GM11168 (cell line): ENCODE measurements at regions not wholly inside any gene's neighbourhood (a gene's known extent, or its start where the extent isn't known, plus 50 kb on each side); places are given as distances from the start of the nearest gene placed in this dataset.

ENCODE experiments used
- in situ Hi-C: fragments of 300-500 bp; cut with MboI; formaldehyde crosslinking; loops from one replicate; pipeline ENCODE4 v1.12.0; 2022; ENCODE audit warnings: low sequenced_read_pairs; ENCODE audit not compliant: unreplicated experiment

DNA sequence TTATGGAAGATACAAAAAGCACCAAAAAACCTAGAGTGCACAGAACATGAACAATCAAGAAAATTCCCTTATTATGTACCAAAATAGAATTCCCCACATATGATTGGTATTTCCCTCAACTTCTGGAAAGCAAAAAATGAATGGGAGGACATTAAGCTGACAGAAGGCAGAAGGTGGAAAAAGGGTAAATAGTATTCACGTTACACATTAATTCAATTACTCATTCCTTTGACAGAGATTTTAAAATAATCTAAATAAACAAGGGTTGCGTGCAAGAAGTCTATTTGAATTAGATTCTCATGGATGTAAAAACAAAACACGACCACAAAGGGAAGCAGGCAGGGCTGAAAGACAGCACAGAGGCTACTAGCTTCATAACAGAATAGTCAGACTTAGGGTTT lies 260.5 kb upstream of the ZPLD1 start:
- in situ Hi-C loops = no loop called here

- in situ Hi-C loops = no loop called here
Observed at GRCh38 chr3:102174832-102175374, 259.9 kb upstream of the ZPLD1 start.

DNA sequence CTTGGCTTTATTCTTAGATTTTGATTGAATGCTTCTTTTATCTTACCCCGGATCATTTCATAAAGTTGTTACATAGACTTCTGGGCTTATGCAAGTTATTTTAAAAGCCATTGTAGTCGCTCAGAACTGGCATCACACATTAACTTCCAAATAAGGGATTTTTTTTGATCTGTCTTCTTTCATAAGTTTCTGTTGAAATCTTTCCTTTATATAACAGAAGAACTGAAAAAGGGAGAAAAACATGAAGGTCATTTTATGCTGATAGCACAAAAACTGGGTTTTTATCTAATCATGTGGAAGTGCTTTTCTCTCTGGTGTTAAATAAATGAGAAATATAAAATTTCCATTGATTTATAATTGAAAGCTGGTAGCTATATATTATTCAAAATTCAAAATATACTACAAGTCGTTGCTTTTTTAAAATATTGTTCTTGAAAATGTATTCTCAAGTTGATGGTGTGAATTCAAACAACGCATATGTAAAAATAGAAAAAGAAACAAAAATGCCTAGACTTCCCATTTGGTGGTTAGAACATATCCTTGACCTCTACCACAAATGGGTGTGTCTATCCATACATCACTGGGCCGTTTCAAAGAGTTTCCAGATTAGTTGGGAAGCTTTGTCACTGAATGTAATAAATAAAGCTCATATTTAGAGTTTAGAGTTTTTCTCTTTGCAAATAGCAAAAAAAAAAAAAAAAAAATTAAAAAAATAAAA lies 258.3 kb upstream of the ZPLD1 start:
- in situ Hi-C loops = no loop called here

DNA sequence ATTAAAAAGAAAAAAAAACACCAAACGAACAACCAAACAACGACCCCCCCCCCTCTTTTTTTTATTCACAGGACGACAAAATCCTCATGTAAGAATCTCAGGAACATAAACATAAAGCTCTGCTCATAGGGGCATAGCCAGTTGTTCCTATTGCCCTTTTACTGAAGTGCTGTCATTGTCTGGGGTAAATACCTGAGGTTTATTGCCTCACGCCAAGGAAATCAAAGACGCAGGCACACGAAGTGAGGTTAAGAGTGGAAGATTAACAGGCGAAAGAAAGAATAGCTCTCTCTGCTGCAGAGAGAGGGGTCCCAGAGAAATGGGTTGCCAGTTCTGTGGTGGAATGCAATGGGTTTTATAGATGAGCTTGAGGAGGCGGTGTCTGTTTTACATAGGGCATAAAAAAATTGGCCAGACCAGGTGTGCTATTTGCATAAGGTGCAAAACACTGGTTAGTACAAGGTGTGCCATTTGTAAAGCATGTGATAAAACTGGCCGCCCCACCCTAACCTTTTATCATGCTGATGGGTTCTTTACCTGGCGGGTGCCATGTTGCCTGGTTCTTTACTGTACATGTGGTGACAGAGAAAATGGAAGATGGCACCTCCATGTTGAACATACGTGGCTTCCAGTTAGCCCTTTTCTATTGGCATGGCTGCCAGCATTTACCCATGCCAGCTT lies 257.6 kb upstream of the ZPLD1 start:
- in situ Hi-C loops = no loop called here

GRCh38 chr3:102178817-102179216 lies 256.0 kb upstream of the ZPLD1 start:
- in situ Hi-C loops = no loop called here

- in situ Hi-C loops = no loop called here
Observed at GRCh38 chr3:102179326-102180177, 255.3 kb upstream of the ZPLD1 start.

DNA sequence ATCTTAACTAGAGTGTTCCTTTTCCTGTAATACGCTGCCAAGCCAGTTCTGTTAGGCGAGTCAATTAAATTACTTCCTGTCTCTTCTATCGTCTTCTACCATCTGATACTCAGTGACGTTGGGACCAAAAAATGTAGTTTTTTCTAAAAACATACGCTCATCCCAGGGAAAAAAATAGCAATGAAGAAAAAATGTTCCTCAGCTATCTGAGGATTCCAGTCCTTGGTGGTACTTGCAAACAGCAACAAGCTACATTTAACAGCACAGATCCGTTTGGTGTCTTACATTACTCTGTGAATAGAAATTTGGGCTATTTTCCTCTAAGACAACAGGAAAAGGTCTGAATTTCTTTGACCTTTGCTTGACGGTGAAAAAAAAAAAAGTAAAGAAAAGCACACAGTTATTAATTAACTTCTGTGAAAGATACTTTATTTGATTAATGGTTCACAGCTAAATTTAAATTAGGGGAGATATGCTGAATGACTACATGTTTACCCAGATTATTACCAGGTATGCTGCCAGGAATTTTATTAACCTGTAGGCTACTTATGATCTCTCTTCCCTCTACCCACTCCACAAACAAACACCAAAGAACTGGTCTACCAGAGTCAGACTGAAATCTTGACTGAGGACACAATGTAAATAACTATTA lies 254.4 kb upstream of the ZPLD1 start:
- in situ Hi-C loops = no loop called here

DNA sequence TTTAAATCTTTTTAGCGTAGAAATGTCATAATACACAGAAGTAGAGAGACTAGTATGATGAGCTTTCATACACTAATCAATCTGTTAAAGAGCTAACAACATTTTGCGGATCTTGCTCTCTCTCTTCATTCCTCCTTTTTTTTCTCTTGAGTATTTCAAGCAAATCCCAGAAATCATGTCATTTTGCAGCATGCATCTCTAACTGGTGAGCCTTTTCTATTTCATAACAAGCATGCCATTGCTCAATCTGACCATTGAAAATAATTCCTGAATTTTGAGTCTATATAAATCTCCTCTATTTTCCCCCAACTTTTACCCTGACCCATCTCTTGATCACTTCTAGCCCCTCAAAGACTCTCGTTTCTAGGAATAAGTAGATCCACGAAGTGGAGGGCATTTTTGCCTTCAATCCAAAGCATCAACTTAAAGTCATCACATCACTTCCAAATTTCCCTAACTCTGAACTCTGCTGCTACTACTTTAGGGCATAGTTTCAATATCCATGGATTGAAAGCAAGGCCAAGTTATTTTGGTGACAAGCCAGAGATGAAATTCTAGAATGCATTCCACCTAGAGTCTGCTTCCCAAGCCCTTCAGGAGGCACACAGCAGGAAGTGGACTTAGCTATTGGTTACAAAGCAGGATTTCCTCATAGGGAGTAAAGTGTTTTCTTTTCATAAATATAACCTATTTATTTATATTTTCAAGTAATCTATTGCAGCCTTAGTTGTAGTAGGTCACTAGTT lies 253.5 kb upstream of the ZPLD1 start:
- in situ Hi-C loops = no loop called here

DNA sequence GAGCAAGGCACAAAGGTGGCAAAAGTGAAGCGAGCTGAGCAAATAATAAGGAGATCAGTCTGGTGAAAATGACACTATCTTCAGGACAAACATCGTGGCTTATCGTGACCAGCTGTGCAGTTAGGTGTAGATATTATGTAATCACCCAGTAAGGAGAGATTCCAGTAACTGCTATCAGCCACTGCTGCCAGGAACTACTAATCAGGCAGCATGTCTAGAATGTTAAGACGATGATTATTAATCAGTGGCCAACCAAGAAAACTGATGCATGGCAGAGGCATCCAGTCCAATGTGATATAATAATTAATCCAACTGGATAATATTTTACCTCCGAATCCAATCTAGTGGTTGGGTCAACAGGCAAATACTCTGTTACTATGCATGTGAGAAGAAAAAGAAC lies 252.7 kb upstream of the ZPLD1 start:
- in situ Hi-C loops = no loop called here

DNA sequence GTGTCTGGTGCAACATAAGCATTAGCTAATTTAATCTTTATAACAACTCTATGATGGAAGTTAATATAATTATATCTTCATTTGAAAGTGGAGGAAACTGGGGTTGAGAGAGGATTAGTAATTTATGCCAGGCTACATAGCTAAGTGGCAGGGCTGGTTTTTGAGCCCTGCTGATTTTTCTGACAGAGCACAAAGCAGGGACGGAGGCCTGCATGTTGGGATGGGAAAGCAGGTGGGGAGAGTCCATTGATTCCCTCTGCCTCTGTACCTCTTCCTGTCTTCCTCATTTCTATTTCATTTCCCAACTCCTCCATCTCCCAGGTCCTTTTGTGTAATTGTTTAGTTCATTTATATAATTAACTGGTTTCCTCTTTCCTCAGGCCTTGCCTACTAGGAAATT lies 251.6 kb upstream of the ZPLD1 start:
- in situ Hi-C loops = no loop called here

DNA sequence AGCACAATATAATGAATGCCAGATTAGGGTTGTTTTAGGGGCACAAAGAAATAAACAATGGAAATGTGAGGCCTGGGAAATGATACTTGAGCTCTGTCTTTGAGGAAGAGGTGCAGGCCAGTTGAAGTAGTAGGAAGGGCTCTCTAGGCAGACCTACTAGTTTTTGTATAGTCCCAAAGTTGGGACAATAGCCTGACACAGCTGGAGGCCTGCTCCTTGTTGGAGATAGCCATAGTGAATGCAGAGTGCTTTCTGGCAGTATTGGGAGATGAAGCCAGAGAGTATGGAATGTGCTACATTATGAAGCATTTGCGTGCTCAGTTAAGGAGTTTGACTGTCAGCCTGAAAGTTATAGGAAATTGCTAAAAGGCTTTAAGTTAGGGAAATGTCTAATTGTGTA lies 251.2 kb upstream of the ZPLD1 start:
- in situ Hi-C loops = no loop called here

DNA sequence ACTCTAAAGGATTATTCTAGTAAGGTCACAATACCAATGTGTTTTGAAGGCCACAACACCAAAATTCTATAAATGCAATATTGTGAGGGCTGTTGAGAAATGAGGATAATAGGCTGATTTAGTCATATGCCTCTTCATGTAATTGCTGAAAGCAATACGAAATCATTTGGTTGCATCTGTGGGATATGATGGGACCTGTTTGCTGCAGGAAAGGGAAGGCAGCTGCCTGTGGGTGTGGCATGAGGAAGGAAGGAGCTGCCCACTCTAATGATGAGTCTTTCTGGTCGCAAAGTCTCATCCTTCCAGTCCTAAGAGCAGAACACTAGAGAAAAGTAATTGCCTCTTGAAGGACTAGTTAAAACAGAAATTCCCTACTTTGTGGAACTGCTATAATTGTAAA lies 245.3 kb upstream of the ZPLD1 start:
- in situ Hi-C loops = no loop called here

GRCh38 chr3:102189956-102190723 lies 244.7 kb upstream of the ZPLD1 start:
- in situ Hi-C loops = no loop called here

DNA sequence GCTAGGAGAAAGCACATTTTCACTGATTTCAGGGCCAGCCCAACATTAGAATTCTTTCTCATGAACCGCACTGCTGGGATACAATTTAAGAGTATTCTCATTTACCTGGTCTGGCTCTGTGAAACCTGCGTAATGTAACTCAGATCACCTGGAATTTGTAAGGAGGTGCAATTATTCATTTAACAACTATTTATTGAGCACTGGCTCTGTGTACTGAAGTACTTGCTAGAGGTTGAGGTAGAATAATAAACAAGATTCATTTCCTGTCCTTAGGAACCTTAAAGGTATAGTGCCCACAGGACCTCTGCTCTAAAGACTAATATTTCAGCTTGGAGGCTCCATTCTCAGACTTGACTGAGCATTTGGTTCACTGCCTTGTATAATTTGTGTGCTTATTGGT lies 242.2 kb upstream of the ZPLD1 start:
- in situ Hi-C loops = no loop called here

DNA sequence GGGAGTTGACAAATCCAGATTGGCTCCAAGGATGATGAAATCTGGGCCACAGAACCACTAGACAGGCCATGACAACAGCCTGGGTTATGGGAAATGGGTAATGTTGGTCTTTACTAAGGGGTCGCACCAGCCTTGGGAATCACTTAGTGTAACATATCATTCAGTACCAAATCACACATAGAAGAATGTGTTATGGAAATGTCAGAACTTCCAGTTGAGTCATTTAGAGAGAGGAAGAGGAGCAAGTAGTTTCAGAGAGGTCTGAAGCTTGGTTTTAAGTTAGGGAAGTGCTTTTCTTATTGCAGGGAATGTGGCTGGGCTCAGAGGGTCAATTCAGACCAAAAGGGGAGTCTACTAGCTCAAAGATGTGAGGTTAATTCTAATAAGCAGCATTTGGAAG lies 241.6 kb upstream of the ZPLD1 start:
- in situ Hi-C loops = no loop called here

GRCh38 chr3:102194001-102194400 lies 240.8 kb upstream of the ZPLD1 start:
- in situ Hi-C loops = no loop called here

DNA sequence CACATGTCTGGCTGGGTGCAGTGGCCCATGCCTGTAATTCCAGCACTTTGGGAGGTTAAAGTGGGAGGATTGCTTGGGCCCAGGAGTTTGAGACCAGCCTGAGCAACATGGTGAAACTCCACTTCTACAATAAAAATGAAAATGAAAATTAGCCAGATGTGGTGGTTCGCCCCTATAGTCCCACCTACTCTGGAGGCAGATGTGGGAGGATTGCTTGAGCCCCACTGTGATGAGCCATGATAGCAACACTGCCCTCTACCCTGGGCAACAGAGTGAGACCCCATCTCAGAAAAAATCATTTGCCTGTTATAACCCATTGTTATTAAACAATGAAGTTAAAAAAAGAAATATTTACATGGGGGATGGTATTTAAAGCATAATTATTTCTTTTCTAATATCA lies 240.1 kb upstream of the ZPLD1 start:
- in situ Hi-C loops = no loop called here

GRCh38 chr3:102195198-102195948 lies 239.4 kb upstream of the ZPLD1 start:
- in situ Hi-C loops = no loop called here
